HG03457 (cell line): ENCODE measurements at regions not wholly inside any gene's neighbourhood (a gene's known extent, or its start where the extent isn't known, plus 50 kb on each side); places are given as distances from the start of the nearest gene placed in this dataset.

ENCODE experiments used
- ATAC-seq: cut with Tn5 transposase; IDR thresholded peaks from one replicate; pipeline ENCODE4 v1.9.1; 2021; ENCODE audit warnings: moderate number of reproducible peaks; ENCODE audit not compliant: unreplicated experiment

DNA sequence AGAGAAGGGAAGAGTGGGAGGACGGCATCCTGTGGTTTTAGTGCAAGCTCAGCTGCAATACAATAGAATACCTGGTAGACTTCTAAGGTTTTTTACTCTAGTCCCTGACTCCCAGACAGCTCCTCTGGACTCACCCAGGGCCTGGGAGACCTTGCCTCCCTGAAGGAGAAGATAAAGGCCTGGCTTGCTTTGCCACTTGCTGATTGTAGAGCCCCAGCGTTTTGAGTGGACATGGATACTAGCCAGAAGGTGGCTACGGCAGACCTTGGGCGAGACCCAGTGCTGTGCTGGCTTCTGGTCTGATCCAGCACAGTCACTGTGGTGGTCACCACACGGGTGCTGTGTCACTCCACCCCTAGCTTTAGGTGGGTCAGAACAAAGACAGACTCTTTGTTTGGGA is 72.2 kb upstream of the TTC14 start:
- no peak for ATAC-seq

DNA sequence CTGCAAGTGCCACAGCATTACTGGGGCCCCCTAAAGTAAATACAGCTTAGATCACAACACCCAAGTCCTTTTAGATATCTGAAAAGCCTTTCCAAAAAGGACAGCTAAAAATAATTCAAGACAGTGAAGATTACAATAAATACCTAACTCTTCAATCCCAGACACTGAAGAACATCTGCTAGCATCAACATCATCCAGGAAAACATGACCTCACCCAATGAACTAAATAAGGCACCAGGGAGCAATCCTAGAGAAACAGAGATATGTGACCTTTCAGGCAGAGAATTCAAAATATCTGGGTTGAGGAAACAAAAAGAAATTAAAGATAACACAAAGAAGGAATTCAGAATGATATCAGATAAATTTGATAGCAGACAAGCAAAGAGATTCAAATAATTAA is 71.7 kb upstream of the TTC14 start:
- ATAC-seq = no peak

DNA sequence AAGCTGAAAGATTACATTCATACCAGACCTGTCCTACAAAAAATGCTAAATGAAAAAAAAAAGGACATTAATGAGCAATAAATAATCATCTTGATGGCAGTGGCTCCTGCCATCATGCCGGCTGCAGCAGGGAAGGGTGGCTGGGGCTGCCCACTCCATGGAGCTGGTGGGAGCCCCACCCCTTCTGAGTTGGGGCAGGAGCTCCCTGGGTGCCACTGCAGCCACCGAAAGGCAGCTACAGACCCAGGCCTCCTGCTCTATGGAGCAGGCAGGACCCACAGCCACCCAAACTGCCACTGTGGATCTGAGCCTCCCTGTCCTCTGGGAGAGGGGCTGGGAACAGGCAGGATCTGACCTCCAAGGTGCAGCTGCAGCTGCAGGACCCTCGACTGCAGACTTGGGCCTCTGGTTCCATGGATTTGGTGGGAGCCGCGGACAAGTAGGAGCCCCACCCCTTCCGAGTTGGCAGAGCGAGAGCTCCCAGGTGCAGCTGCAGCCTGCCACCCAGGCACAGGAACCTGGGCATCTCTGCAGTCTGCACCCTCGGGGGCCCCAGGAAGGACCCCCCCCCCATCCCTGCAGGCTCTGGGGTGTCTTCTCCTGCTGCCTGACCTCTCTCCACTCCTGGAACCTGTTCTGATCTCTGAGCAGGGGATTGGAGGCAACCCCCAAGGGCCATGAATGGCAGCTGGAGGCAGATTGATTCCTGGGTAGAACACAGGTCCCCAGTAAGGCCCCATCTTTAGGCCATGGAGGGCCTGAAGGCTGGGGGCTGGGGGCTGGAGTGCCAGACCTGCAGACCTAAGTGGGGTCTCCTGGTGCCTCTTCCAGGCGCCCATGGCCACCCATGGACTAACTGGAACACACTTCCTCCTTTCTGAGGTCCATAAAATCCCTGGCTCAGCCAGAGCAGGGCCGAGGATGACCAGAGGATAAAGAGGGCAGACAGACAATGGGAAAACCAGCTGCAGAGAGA is 70.4 kb upstream of the TTC14 start:
- no peak for ATAC-seq

DNA sequence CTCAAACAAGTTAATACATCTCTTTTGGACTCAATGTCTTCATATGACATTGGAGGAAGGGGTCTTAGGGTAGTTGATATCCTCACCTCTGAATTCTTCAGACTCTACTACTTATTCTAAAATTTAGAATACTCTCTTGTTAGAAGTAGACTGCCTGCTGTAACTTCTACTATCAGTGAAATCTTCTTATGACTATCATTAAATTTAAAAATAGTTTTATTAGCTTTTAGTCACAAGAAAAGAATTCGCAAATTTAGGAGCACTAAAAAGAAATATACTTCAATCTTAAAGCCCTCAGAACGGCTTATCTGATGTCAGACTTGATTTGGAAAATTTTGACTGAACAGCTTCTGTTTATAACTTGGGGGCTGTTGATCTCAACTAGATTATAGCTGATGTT is 67.1 kb upstream of the TTC14 start:
- no peak for ATAC-seq

DNA sequence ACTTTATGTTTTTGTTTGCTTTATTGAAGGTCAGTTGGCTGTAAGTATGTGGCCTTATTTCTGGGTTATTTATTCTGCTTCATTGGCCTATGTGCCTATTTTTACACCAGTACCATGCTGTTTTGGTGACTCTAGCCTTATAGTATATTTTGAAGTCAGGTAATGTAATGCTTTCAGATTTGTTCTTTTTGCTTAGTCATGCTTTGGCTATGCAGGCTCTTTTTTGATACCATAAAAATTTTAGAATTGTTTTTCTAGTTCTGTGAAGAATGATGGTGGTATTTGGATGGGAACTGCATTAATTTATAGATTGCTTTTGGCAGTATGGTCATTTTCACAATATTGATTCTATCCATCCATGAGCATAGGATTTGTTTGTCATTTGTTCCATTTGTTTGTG is 63.5 kb upstream of the TTC14 start:
- no peak for ATAC-seq

DNA sequence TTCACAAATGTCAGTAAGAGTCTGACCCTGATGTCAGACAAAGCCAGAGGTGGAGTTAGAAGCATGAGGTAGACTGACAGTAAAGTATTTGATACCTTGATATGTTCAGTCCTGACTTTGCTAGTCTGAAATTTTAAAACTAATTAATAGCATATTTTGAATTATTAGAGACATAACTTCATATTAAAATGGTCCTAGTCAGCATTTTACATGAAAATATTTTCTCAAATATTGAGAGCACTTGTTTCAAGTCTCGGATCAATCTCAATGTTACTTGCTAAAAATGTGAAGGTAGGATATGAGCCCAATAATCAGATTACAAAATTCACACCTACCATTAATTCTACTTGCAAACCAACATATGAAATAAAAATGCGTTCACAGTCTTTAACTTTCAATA is 58.1 kb upstream of the TTC14 start:
- no peak for ATAC-seq

DNA sequence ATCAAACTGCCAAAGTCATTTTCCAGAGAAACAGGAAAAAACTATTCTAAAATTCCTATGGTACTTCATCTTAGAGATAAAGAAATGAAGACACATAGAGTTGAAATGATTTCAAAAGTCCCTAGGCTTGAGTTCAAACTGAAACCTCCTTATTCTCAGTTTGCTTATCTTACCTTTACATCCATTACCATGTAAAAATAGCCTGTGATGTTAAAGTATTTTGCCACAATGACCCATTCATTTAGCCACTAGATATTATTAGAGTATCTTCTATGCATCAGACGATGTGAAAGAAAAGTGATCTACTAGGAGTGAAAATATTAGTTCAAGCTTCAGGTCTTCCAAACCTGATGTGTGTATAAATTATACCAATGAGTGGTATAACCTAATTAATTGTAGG is 55.1 kb upstream of the TTC14 start:
- ATAC-seq = no peak

DNA sequence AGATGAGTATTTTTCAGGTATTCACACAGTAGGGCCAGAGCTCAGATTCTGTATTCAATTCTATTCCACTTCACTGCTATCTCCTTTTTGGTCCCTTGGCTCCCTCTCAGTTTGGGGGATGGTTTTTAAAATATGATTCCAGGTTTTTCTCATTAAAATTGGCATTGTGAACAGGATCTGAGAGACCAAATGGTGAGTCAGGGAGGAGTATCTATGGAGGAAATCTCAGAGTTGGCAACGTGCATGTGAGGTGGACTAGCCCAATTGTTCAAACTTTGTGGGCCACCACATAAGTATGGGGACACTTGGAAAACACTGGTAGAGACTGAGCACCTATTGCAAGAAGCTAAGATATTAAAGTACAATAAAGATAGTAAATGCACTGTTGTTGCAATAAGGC is 53.9 kb upstream of the TTC14 start:
- no peak for ATAC-seq
